IMR-90 (cell line): ENCODE measurements at regions not wholly inside any gene's neighbourhood (a gene's known extent, or its start where the extent isn't known, plus 50 kb on each side); places are given as distances from the start of the nearest gene placed in this dataset.

Experiments
- CEBPB ChIP-seq: IDR thresholded peaks from 2 replicates; pipeline ENCODE4 v1.6.1; 2012; ENCODE audit warnings: low read depth, low read length, improper control_type of control experiment
- CTCF ChIP-seq: conservative IDR thresholded peaks from 2 replicates; pipeline ENCODE4 v1.5.1; 2012; ENCODE audit warnings: mild to moderate bottlenecking, low read depth, low read length, improper control_type of control experiment
- FOS ChIP-seq: fragments of 150-350 bp; IDR thresholded peaks from 2 replicates; pipeline ENCODE4 v1.6.1; 2016; ENCODE audit warnings: low read depth, low read length
- MAZ ChIP-seq: IDR thresholded peaks from 2 replicates; pipeline ENCODE4 v1.6.1; 2012; ENCODE audit warnings: low read depth, mild to moderate bottlenecking, low read length, improper control_type of control experiment, moderate library complexity, borderline replicate concordance
- POLR2A ChIP-seq: IDR thresholded peaks from 2 replicates; pipeline ENCODE4 v1.6.1; 2012; ENCODE audit warnings: mild to moderate bottlenecking, low read depth, low read length
- RAD21 ChIP-seq: IDR thresholded peaks from 2 replicates; pipeline ENCODE4 v1.6.1; 2012; ENCODE audit warnings: low read length, improper control_type of control experiment
- RCOR1 ChIP-seq: IDR thresholded peaks from 2 replicates; pipeline ENCODE4 v1.6.1; 2012; ENCODE audit warnings: mild to moderate bottlenecking, low read length, improper control_type of control experiment; ENCODE audit not compliant: insufficient replicate concordance
- USF2 ChIP-seq: fragments of 150-350 bp; IDR thresholded peaks from 2 replicates; pipeline ENCODE4 v1.6.1; 2017; ENCODE audit warnings: mild to moderate bottlenecking, antibody characterized with exemption, low read length, low read depth

GRCh38 chr6:138688580-138688979 is 85.0 kb upstream of the CCDC28A start:
- no peak for TF ChIP-seq CTCF
- TF ChIP-seq FOS = no peak
- TF ChIP-seq POLR2A = no peak
- no peak for TF ChIP-seq CEBPB
- TF ChIP-seq MAZ = no peak
- no peak for TF ChIP-seq RAD21
- no peak for TF ChIP-seq USF2
- TF ChIP-seq RCOR1 = no peak
